ENCODE measurements at regions not wholly inside any gene's neighbourhood (a gene's known extent, or its start where the extent isn't known, plus 50 kb on each side); places are given as distances from the start of the nearest gene placed in this dataset.

- TF ChIP-seq POLR2AphosphoS5 (IDR thresholded peaks at IDR 0.05; ENCODE audit: borderline replicate concordance, low read depth, low read length) (no peak), EZH2 (IDR thresholded peaks at IDR 0.05) (no peak), FOXP2 (optimal IDR thresholded peaks at IDR 0.05; ENCODE audit: control extremely low read depth, extremely low read length, insufficient read depth) (no peak)
These were observed 559.9 kb upstream of the MEX3C start for GRCh38 chr18:51757255-51757924.
